Mesenchymal stem cell (in vitro differentiated cells and primary cell): ENCODE measurements at regions not wholly inside any gene's neighbourhood (a gene's known extent, or its start where the extent isn't known, plus 50 kb on each side); places are given as distances from the start of the nearest gene placed in this dataset.

Experiments used
- DNase-seq: peaks from one replicate; pipeline ENCODE4 v3.0.0-alpha.2; 2013
- H2AFZ ChIP-seq: one replicate; pipeline ENCODE4 v1.6.1; 2013; ENCODE audit warnings: low read depth, mild to moderate bottlenecking, control low read depth, inconsistent platforms, low read length, moderate library complexity
- H2AK5ac ChIP-seq: 2 replicates; pipeline ENCODE4 v1.6.1; 2013; ENCODE audit warnings: low read length, moderate library complexity, mild to moderate bottlenecking, inconsistent platforms; ENCODE audit not compliant: severe bottlenecking
- H2BK120ac ChIP-seq: one replicate; pipeline ENCODE4 v1.6.1; 2013; ENCODE audit warnings: low read depth, mild to moderate bottlenecking, inconsistent platforms, low read length, moderate library complexity
- H2BK12ac ChIP-seq, 2 experiments: one replicate each; pipeline ENCODE4 v1.6.1; 2013; ENCODE audit warnings: inconsistent platforms in 2 of 2, low read length in 2 of 2, mild to moderate bottlenecking in 2 of 2, moderate library complexity in 2 of 2, control low read depth in 1 of 2
- H2BK15ac ChIP-seq: one replicate; pipeline ENCODE4 v1.6.1; 2013; ENCODE audit warnings: mild to moderate bottlenecking, low read depth, inconsistent platforms; ENCODE audit not compliant: poor library complexity, severe bottlenecking
- H2BK5ac ChIP-seq: 2 replicates; pipeline ENCODE4 v1.6.1; 2013; ENCODE audit warnings: low read depth, mild to moderate bottlenecking, low read length, control low read depth, inconsistent platforms; ENCODE audit not compliant: poor library complexity, severe bottlenecking
- H3K14ac ChIP-seq, 2 experiments: one replicate each; pipeline ENCODE4 v1.6.1; 2013; ENCODE audit warnings: inconsistent platforms in 2 of 2, low read length in 2 of 2, control low read depth in 1 of 2, mild to moderate bottlenecking in 1 of 2, moderate library complexity in 1 of 2
- H3K18ac ChIP-seq, 2 experiments: one replicate each; pipeline ENCODE4 v1.6.1; 2013; ENCODE audit warnings: inconsistent platforms in 2 of 2, low read length in 2 of 2, control low read depth in 1 of 2, low read depth in 1 of 2, mild to moderate bottlenecking in 1 of 2
- H3K23ac ChIP-seq, 2 experiments: one replicate each; pipeline ENCODE4 v1.6.1; 2013; ENCODE audit warnings: inconsistent platforms in 2 of 2, low read length in 2 of 2, mild to moderate bottlenecking in 2 of 2, moderate library complexity in 2 of 2, control low read depth in 1 of 2
- H3K27ac ChIP-seq: 2 replicates; pipeline ENCODE4 v1.5.1; 2013; ENCODE audit warnings: mild to moderate bottlenecking, moderate library complexity, low read length, control low read depth, inconsistent platforms; ENCODE audit not compliant: poor library complexity, severe bottlenecking
- H3K27me3 ChIP-seq, 2 experiments: 2 replicates each; pipeline versions ENCODE4 v1.6.1 to v1.7.0; 2013; ENCODE audit warnings: low read length in 2 of 2, mild to moderate bottlenecking in 2 of 2, moderate library complexity in 2 of 2, control low read depth in 1 of 2, inconsistent platforms in 1 of 2; ENCODE audit not compliant: control insufficient read depth in 1 of 2, insufficient read depth in 1 of 2
- H3K36me3 ChIP-seq, 2 experiments: 2 replicates each; pipeline versions ENCODE4 v1.6.1 to v1.7.0; 2013; ENCODE audit warnings: low read length in 2 of 2, control low read depth in 1 of 2, inconsistent platforms in 1 of 2, low read depth in 1 of 2, mild to moderate bottlenecking in 1 of 2; ENCODE audit not compliant: insufficient read depth in 2 of 2, control insufficient read depth in 1 of 2
- H3K4ac ChIP-seq, 2 experiments: one replicate each; pipeline ENCODE4 v1.6.1; 2013; ENCODE audit warnings: inconsistent platforms in 2 of 2, low read length in 2 of 2, mild to moderate bottlenecking in 2 of 2, moderate library complexity in 2 of 2, control low read depth in 1 of 2, low read depth in 1 of 2
- H3K4me1 ChIP-seq: 2 replicates; pipeline ENCODE4 v1.6.1; 2013; ENCODE audit warnings: low read depth, low read length, control low read depth; ENCODE audit not compliant: control insufficient read depth, insufficient read depth
- H3K4me2 ChIP-seq: 2 replicates; pipeline ENCODE4 v1.6.1; 2013; ENCODE audit warnings: low read length, mild to moderate bottlenecking, inconsistent platforms; ENCODE audit not compliant: poor library complexity, severe bottlenecking
- H3K4me3 ChIP-seq, 2 experiments: 2 replicates each; pipeline versions ENCODE4 v1.5.1 to v1.7.0; 2013; ENCODE audit warnings: low read length in 2 of 2, mild to moderate bottlenecking in 2 of 2, control low read depth in 1 of 2, low read depth in 1 of 2; ENCODE audit not compliant: insufficient read depth in 1 of 2
- H3K79me1 ChIP-seq: replicated peaks from 2 replicates; pipeline ENCODE4 v1.6.1; 2013; ENCODE audit warnings: mild to moderate bottlenecking, control low read depth, low read length, inconsistent platforms; ENCODE audit not compliant: poor library complexity, severe bottlenecking
- H3K9ac ChIP-seq: 2 replicates; pipeline ENCODE4 v1.7.0; 2013; ENCODE audit warnings: mild to moderate bottlenecking, low read length, moderate library complexity
- H3K9me3 ChIP-seq: 2 replicates; pipeline ENCODE4 v1.7.0; 2013; ENCODE audit warnings: mild to moderate bottlenecking, low read length; ENCODE audit not compliant: control insufficient read depth
- H4K8ac ChIP-seq: one replicate; pipeline ENCODE4 v1.6.1; 2013; ENCODE audit warnings: inconsistent platforms, mild to moderate bottlenecking, low read length, moderate library complexity
- H4K91ac ChIP-seq: one replicate; pipeline ENCODE4 v1.6.1; 2013; ENCODE audit warnings: mild to moderate bottlenecking, low read length, inconsistent platforms
- WGBS: methylation state at CpG from one replicate; pipeline ENCODE4 v1.1.7; 2013; ENCODE audit warnings: mixed read lengths; 5-methylcytosine and 5-hydroxymethylcytosine counted together

DNA sequence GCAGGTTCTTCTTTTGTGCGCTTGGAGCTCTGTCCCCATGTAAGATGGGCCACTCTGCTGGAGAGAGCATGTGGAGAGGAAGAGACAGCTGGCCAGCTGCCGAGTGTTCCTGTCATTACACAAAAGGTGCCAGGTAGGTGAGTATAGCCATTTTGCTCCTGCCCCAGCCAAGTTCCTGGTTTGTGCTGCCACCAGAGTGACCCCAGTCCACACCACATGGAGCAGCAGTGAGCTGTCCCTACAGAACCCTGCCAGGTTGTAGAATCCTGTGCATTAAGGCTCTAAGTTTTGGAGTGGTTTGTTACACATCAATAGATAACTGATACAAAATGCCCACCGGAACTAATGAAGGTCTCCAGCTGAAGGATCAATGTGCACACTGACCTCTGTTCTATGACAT, 84.6 kb upstream of the GHITM start:
- H4K8ac ChIP-seq = no peak overlapping the region
- H3K18ac ChIP-seq = no peak overlapping the region
- H4K91ac ChIP-seq = no peak overlapping the region
- H3K79me1 ChIP-seq = no peaks in the 10 kb centered on the region
- H3K4me1 ChIP-seq = no peaks in the 10 kb centered on the region
- H3K14ac ChIP-seq = no peak overlapping the region
- WGBS = 79% methylated on average over 2 of the region's 3 CpGs
- no peak overlapping the region for H3K4me2 ChIP-seq
- H2BK15ac ChIP-seq = no peak overlapping the region
- peaks cover 3% of the 10 kb centered on the region for H3K9me3 ChIP-seq
- H2BK12ac ChIP-seq = no peak overlapping the region
- no peak overlapping the region for H3K4me3 ChIP-seq
- no peak overlapping the region for H3K9ac ChIP-seq
- H3K36me3 ChIP-seq = no peaks in the 10 kb centered on the region
- peaks cover 0 to 4% of the 10 kb centered on the region in 2 experiments for H3K27me3 ChIP-seq
- no peak overlapping the region for H2BK5ac ChIP-seq
- H3K27ac ChIP-seq = no peak overlapping the region
- no peak for DNase-seq
- no peak overlapping the region for H2AFZ ChIP-seq
- no peak overlapping the region for H2AK5ac ChIP-seq
- no peak overlapping the region for H3K4ac ChIP-seq
- H2BK120ac ChIP-seq = no peak overlapping the region
- no peak overlapping the region for H3K23ac ChIP-seq

DNA sequence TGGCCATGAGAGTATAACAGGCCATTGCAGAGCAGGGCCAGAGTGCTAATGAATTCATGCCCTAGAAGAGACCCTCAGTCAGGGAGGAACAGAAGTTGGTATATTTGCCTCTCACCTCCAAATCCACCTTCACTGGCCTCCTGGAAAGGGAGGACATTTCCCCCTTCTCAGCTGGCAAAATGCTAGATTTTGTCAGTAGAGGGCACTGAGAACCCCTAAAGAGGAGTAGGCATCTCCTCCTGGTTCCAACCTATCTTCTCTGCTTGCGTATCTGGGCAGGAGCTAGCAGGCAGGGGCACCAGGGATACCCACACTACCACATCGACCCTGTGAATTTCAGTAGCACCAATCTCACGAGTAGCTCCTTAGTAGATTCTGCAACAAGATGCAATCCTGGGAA, 79.8 kb upstream of the GHITM start:
- Histone ChIP-seq H2AFZ (no peak overlapping the region), H3K14ac (no peak overlapping the region), H3K23ac (no peak overlapping the region), H4K8ac (no peak overlapping the region), H3K36me3 (no peaks in the 10 kb centered on the region), H3K4me1 (no peaks in the 10 kb centered on the region), H3K4me3 (no peak overlapping the region), H3K9me3 (no peaks in the 10 kb centered on the region), H2AK5ac (no peak overlapping the region), H2BK120ac (no peak overlapping the region), H3K18ac (no peak overlapping the region), H3K79me1 (no peaks in the 10 kb centered on the region), H3K27me3 (peaks cover 4% of the 10 kb centered on the region in 2 experiments), H2BK5ac (no peak overlapping the region), H3K4me2 (no peak overlapping the region), H3K4ac (no peak overlapping the region), H3K9ac (no peak overlapping the region), H3K27ac (no peak overlapping the region), H4K91ac (no peak overlapping the region), H2BK15ac (no peak overlapping the region), H2BK12ac (no peak overlapping the region)
- WGBS = 74% methylated on average over 3 of the region's 3 CpGs
- no peak for DNase-seq

DNA sequence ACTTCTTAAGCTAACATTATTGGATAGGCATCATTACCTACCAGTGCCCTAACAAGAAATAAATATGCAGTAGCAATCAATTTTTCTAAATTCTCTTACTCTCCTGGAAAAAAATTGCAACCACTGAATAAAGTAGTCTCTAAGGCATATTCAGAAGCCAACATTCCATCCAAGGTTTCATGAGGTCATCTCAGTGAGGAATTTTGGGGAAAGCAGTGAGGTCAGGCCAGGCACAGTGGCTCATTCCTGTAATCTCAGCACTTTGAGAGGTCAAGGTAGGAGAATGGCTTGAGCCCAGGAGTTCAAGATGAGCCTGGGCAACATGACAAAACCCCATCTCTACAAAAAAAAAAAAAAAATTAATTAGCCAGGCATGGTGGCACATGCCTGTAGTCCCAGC, 75.9 kb upstream of the GHITM start:
- H3K9me3 ChIP-seq = no peaks in the 10 kb centered on the region
- H2AFZ ChIP-seq = no peak overlapping the region
- no peak overlapping the region for H3K27ac ChIP-seq
- no peak overlapping the region for H3K4me3 ChIP-seq
- H3K4me2 ChIP-seq = no peak overlapping the region
- H2BK12ac ChIP-seq = no peak overlapping the region
- no peak overlapping the region for H4K91ac ChIP-seq
- no peak overlapping the region for H4K8ac ChIP-seq
- H2AK5ac ChIP-seq = no peak overlapping the region
- H3K14ac ChIP-seq = no peak overlapping the region
- no peak overlapping the region for H2BK15ac ChIP-seq
- no peak overlapping the region for H2BK120ac ChIP-seq
- no peaks in the 10 kb centered on the region for H3K36me3 ChIP-seq
- no peaks in the 10 kb centered on the region for H3K79me1 ChIP-seq
- peaks cover 2 to 4% of the 10 kb centered on the region in 2 experiments for H3K27me3 ChIP-seq
- no peak overlapping the region for H3K4ac ChIP-seq
- H3K18ac ChIP-seq = no peak overlapping the region
- no peak overlapping the region for H3K23ac ChIP-seq
- H3K4me1 ChIP-seq = no peaks in the 10 kb centered on the region
- DNase-seq = no peak
- no peak overlapping the region for H2BK5ac ChIP-seq
- no peak overlapping the region for H3K9ac ChIP-seq

DNA sequence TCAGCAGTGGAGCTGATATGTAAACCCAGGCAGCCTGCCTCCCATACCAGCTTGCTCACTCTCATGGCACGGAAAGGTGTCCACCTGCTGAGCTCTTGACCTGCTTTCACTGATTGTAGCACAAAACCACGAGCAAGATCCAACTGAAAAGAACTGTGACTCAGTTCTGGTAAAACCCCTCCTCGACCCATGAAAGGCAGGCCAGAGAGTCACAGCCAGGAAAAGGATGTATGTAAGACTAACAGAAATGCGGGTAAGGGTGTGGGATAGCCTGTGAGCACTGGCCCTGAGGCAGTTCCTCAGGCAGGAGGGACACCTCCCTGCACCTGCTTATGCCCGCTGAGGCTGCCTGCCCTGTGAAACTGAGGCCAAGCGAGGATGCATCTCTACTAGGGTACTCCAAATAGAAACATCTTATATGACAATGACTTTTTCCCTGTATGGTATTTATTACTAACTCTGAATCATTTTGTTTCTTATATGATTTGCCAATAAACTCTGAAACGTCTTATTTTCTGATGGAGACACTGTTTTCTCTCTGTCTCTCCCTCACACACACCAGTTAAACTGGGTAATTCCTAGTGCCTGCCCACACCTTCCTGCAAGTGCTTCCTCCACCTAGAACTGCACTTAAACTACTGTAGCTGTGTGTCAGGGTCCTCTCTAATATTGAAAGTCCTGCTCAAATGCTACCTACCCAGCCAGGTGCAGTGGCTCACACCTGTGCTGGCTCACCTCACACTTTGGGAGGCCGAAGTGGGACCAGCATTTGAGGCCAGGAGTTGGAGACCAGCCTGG, 73.3 kb upstream of the GHITM start:
- H2AK5ac ChIP-seq = no peak overlapping the region

More for the DNA sequence above, 73.3 kb upstream of the GHITM start:
- H3K9ac ChIP-seq = no peak overlapping the region
- H3K79me1 ChIP-seq = no peaks in the 10 kb centered on the region
- H3K4me3 ChIP-seq = no peak overlapping the region
- H3K4me1 ChIP-seq = no peaks in the 10 kb centered on the region
- no peak overlapping the region for H2BK15ac ChIP-seq
- no peak overlapping the region for H3K23ac ChIP-seq
- no peak overlapping the region for H2BK12ac ChIP-seq
- no peak for DNase-seq
- no peak overlapping the region for H3K18ac ChIP-seq
- no peak overlapping the region for H2BK120ac ChIP-seq
- H3K27ac ChIP-seq = no peak overlapping the region
- no peak overlapping the region for H3K14ac ChIP-seq
- no peak overlapping the region for H4K91ac ChIP-seq
- no peak overlapping the region for H4K8ac ChIP-seq
- H3K4me2 ChIP-seq = no peak overlapping the region
- no peaks in the 10 kb centered on the region for H3K9me3 ChIP-seq
- no peaks in the 10 kb centered on the region for H3K36me3 ChIP-seq
- no peak overlapping the region for H2BK5ac ChIP-seq
- peaks cover 0 to 4% of the 10 kb centered on the region in 2 experiments for H3K27me3 ChIP-seq
- H3K4ac ChIP-seq = no peak overlapping the region
- no peak overlapping the region for H2AFZ ChIP-seq
- 75% methylated on average over 6 of the region's 8 CpGs for WGBS
